Cerebellar cortex (tissue), 1 donor: ENCODE measurements at regions not wholly inside any gene's neighbourhood (a gene's known extent, or its start where the extent isn't known, plus 50 kb on each side); places are given as distances from the start of the nearest gene placed in this dataset.
"Not testable (repeated sequence)": the region's sequence is repeated elsewhere in the genome, so short reads cannot be mapped to it uniquely, and the experiment has no call there.

Experiments used
- DNase-seq: peaks from one replicate; pipeline ENCODE4 v3.0.0-alpha.2; 2015; ENCODE audit warnings: low spot score

GRCh38 chr2:87352178-87352934 lies 330.7 kb upstream of the PLGLB1 start:
- not testable (repeated sequence) for DNase-seq

DNA sequence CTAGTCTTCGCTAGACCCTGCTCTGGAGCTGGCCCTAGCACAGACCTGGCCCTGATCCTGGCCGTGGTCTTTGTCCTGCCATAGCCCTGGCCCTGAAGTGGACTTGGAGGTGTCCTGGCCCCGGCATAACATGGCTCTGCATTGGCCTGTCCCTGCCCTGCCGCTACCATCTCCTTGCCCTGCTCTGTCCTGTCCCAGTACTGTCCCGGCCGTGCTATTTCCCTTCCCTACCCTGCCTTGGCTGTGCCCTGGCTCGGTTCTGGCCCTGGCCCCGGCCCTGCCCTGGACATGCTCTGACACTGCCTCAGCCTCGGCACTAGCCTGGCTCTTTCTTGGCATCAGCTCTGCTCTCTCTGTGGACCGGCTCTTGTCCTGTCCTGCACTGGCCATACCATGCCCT lies 331.8 kb upstream of the PLGLB1 start:
- DNase-seq = not testable (repeated sequence)

DNA sequence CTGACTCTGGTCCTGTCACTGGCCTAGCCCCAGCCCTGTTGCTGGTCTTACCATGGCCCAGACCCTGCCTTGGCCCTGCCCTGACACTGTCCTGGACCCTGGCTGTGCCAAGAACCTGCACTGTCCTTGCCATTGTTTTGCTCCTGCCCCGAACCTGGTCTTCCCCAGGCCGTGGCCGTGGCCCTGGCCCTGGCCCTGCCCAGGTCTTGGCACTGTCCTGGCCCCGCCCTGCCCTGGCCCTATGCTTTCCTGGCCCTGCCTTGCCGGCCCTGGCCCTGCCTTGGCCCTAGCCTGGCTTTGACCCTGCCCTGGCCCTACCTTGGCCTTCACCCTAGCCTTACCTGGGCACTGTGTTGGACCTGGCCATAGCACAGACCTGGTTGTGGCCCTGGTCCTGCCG lies 332.5 kb upstream of the PLGLB1 start:
- not testable (repeated sequence) for DNase-seq

- DNase-seq = not testable (repeated sequence)
Measured at GRCh38 chr2:87360250-87360649, 338.6 kb upstream of the PLGLB1 start.

GRCh38 chr2:87360927-87361326 lies 339.3 kb upstream of the PLGLB1 start:
- DNase-seq = not testable (repeated sequence)

GRCh38 chr2:87361805-87362204 lies 340.2 kb upstream of the PLGLB1 start:
- DNase-seq = not testable (repeated sequence)

GRCh38 chr2:87364379-87364778 lies 342.7 kb upstream of the PLGLB1 start:
- DNase-seq = not testable (repeated sequence)

- not testable (repeated sequence) for DNase-seq
Measured at GRCh38 chr2:87365038-87365437, 343.4 kb upstream of the PLGLB1 start.

- DNase-seq = not testable (repeated sequence)
Measured at GRCh38 chr2:87386063-87386560, 361.8 kb upstream of the PLGLB2 start.

DNA sequence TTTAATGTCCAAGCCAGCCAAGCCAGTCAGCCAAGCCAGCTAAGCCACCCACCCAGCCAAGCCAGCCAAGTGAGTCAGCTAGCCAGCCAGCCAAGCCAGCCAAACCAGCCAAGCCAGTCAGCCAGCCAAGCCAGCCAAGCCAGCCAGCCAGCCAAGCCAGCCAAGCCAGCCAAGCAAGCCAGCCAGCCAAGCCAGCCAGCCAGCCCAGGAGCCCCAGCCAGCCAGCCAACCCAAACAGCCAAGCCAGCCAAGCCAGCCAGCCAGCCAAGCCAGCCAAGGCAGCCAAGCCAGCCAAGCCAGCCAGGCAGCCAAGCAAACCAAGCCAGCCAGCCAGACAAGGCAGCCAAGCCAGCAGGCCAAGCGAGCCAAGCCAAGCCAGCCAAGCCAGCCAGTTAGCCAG lies 352.1 kb upstream of the PLGLB2 start:
- DNase-seq = not testable (repeated sequence)

- not testable (repeated sequence) for DNase-seq
Measured at GRCh38 chr2:87396551-87397265, 351.2 kb upstream of the PLGLB2 start.

GRCh38 chr2:87397276-87398065 lies 350.4 kb upstream of the PLGLB2 start:
- not testable (repeated sequence) for DNase-seq

- DNase-seq = not testable (repeated sequence)
Measured at GRCh38 chr2:87398567-87399305, 349.2 kb upstream of the PLGLB2 start.

- DNase-seq = no peak
Measured at GRCh38 chr2:87401726-87402345, 346.1 kb upstream of the PLGLB2 start.

GRCh38 chr2:87403893-87404175 lies 344.1 kb upstream of the PLGLB2 start:
- DNase-seq = no peak

DNA sequence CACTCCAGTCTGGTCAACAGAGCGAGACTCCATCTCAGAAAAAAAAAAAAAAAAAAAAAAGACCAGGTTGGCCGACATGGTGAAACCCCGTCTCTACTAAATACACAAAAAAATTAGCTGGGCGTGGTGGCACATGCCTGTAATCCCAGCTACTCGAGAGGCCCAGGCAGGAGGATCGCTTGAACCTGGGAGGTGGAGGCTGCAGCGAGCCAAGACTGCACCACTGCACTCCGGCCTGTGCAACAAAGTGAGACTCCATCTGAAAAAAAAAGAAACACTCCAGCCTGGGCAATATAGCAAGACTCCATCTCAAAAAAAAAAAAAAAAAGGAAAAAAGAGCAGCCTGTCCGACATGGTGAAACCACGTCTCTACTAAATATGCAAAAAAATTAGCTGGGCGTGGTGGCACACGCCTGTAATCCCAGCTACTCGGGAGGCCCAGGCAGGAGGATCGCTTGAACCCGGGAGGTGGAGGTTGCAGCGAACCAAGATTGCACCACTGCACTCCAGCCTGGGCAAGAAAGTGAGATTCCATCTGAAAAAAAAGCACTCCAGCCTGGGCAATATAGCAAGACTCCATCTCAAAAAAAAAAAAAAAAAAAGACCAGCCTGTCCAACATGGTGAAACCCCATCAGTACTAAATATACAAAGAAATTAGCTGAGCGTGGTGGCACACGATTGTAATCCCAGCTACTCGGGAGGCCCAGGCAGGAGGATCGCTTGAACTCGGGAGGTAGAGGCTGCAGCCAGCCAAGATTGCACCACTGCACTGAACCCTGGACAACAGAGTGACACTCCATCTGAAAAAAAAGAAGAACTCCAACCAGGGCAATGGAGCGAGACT lies 343.3 kb upstream of the PLGLB2 start:
- DNase-seq = not testable (repeated sequence)

- not testable (repeated sequence) for DNase-seq
Measured at GRCh38 chr2:87405531-87406216, 342.2 kb upstream of the PLGLB2 start.

DNA sequence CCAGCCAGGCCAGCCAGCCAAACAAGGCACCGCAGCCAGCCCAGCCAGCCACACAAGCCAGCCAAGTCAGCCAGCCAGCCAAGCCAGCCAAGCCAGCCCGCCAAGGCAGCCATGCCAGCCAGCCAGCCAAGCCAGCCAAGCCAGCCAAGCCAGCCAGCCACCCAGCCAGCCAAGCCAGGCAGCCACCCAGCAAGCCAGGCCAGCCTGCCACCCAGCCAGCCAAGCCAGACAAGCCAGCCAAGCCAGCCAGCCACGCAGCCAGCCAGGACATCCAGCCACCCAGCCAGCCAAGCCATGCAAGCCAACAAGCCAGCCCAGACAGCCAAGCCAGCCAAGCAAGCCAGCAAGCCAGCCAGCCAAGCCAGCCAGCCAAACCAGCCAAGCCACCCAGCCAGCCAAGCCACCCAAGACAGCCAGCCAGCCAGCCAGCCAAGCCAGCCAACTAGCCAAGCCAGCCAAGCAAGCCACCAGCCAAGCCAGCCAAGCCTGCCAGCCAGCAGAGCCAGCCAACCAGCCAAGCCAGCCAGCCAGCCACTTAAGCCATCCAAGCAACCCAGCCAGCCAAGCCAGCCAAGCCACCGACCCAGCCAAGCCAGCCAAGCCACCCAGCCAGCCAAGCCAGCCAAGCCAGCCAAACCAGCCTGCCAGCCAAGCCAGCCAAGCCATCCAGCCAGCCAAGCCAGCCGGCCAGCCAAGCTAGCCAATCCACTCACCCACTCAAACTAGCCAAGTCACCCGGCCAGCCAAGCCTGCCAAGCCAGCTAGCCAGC lies 341.3 kb upstream of the PLGLB2 start:
- not testable (repeated sequence) for DNase-seq

GRCh38 chr2:87409601-87410000 lies 338.3 kb upstream of the PLGLB2 start:
- not testable (repeated sequence) for DNase-seq
